Keratinocyte (primary cell): ENCODE measurements at regions not wholly inside any gene's neighbourhood (a gene's known extent, or its start where the extent isn't known, plus 50 kb on each side); places are given as distances from the start of the nearest gene placed in this dataset.
"Not testable (repeated sequence)": the region's sequence is repeated elsewhere in the genome, so short reads cannot be mapped to it uniquely, and the experiment has no call there.

Experiments
- DNase-seq: peaks from one replicate; pipeline ENCODE4 v3.0.0-alpha.2; 2011; ENCODE audit warnings: low read depth, missing footprints, low spot score
- FAIRE-seq: peaks from 2 replicates; lab custom pipeline; 2011; peaks lifted over from hg19 to GRCh38; lab: Jason Lieb, UNC
- H2AFZ ChIP-seq: 2 replicates; pipeline ENCODE4 v1.6.0; 2012; ENCODE audit warnings: low read length, control low read depth, inconsistent platforms; ENCODE audit not compliant: control insufficient read depth
- H3K27ac ChIP-seq: 2 replicates; pipeline ENCODE4 v1.5.1; 2011; ENCODE audit warnings: low read length; ENCODE audit not compliant: control insufficient read depth, insufficient read depth
- H3K27me3 ChIP-seq: 3 replicates; pipeline ENCODE4 v1.6.0; 2011; ENCODE audit warnings: low read length; ENCODE audit not compliant: control insufficient read depth, insufficient read depth; ENCODE audit errors: extremely low read depth
- H3K36me3 ChIP-seq, 2 experiments: 2 replicates in 1 of 2; 3 replicates in 1 of 2; pipeline ENCODE4 v1.5.1; 2011; ENCODE audit warnings: low read length in 2 of 2, mild to moderate bottlenecking in 1 of 2; ENCODE audit not compliant: control insufficient read depth in 2 of 2, insufficient read depth in 2 of 2; ENCODE audit errors: extremely low read depth in 1 of 2
- H3K4me1 ChIP-seq: 3 replicates; pipeline ENCODE4 v1.5.1; 2011; ENCODE audit warnings: low read length; ENCODE audit not compliant: control insufficient read depth, insufficient read depth; ENCODE audit errors: extremely low read depth
- H3K4me2 ChIP-seq: 3 replicates; pipeline ENCODE4 v1.6.0; 2011; ENCODE audit warnings: low read depth, low read length; ENCODE audit not compliant: control insufficient read depth, insufficient read depth; ENCODE audit errors: extremely low read depth
- H3K4me3 ChIP-seq, 3 experiments: fragments of 200-600 bp in 1 of 3; sonication (generic) in 1 of 3; 2 replicates in 2 of 3; 3 replicates in 1 of 3; pipeline ENCODE4 v1.5.1; 2011 to 2016; ENCODE audit warnings: low read length in 3 of 3, mild to moderate bottlenecking in 3 of 3, control low read depth in 2 of 3, inconsistent platforms in 1 of 3, low read depth in 1 of 3, mixed read lengths in 1 of 3, mixed run types in 1 of 3, moderate library complexity in 1 of 3; ENCODE audit not compliant: control insufficient read depth in 2 of 3, insufficient read depth in 2 of 3; ENCODE audit errors: extremely low read depth in 1 of 3
- H3K79me2 ChIP-seq: 2 replicates; pipeline ENCODE4 v1.6.0; 2012; ENCODE audit warnings: low read length; ENCODE audit not compliant: control insufficient read depth, insufficient read depth
- H3K9ac ChIP-seq: 3 replicates; pipeline ENCODE4 v1.6.0; 2011; ENCODE audit warnings: low read length; ENCODE audit not compliant: control insufficient read depth, insufficient read depth; ENCODE audit errors: extremely low read depth
- H3K9me1 ChIP-seq: 3 replicates; pipeline ENCODE4 v1.6.0; 2011; ENCODE audit warnings: low read length; ENCODE audit not compliant: control insufficient read depth, insufficient read depth; ENCODE audit errors: extremely low read depth
- H3K9me3 ChIP-seq: 2 replicates; pipeline ENCODE4 v1.5.1; 2012; ENCODE audit warnings: low read depth, low read length; ENCODE audit not compliant: control insufficient read depth
- H4K20me1 ChIP-seq: 3 replicates; pipeline ENCODE4 v1.6.0; 2011; ENCODE audit warnings: low read length; ENCODE audit not compliant: control insufficient read depth, insufficient read depth; ENCODE audit errors: extremely low read depth
- EZH2 ChIP-seq: IDR thresholded peaks from one replicate; pipeline ENCODE4 v1.6.1; 2012; ENCODE audit warnings: inconsistent platforms, mild to moderate bottlenecking, low read length, moderate library complexity
- dilution Hi-C: fragments of 300-500 bp; cut with MboI; formaldehyde crosslinking; loops from one replicate; pipeline ENCODE4 v1.7.0; 2020; ENCODE audit warnings: low sequenced_read_pairs; ENCODE audit not compliant: extremely low pct_ligation_motif_present
- TF ChIP-seq, protein P1 (sequence below), 3 experiments: IDR thresholded peaks in 1 of 3; conservative IDR thresholded peaks in 1 of 3; optimal IDR thresholded peaks in 1 of 3; 2 replicates in 2 of 3; 3 replicates in 1 of 3; pipeline versions ENCODE3 to v1.5.1; 2011; ENCODE audit warnings: low read length in 3 of 3, mild to moderate bottlenecking in 3 of 3, moderate library complexity in 2 of 3, control low read depth in 1 of 3, inconsistent platforms in 1 of 3; ENCODE audit not compliant: insufficient read depth in 2 of 3; ENCODE audit errors: extremely low read depth in 1 of 3

DNA sequence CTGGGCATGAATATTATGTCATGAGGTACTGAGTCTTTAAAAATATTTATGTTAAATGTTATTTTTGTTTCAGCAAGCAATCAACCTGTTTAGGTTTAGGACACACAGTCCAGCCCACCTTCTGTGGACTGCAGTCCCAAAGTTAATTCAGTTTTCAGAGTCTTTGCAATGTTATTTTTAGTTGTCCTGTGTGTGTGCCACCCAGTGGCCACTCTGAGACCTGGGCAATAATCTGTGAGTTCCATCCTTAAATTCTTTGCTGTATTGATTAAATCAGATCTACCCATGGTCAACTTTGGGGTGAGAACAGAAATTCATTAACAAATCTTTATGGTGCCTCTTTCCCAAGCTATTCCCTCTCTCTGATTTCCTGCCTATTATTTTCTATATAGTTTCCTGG, 415.1 kb downstream of the CCSER2 start:
- Histone ChIP-seq H3K27ac (no peak overlapping the region), H3K9me3 (no peaks in the 10 kb centered on the region), H3K4me2 (no peak overlapping the region), H3K4me3 (no peak overlapping the region), H2AFZ (no peak overlapping the region), H3K9ac (no peak overlapping the region), H3K4me1 (no peaks in the 10 kb centered on the region), H3K36me3 (no peaks in the 10 kb centered on the region), H4K20me1 (no peaks in the 10 kb centered on the region), H3K79me2 (no peaks in the 10 kb centered on the region), H3K27me3 (no peaks in the 10 kb centered on the region), H3K9me1 (no peaks in the 10 kb centered on the region)
- DNase-seq = no peak
- no peak for TF ChIP-seq EZH2
- TF ChIP-seq, protein P1, sequence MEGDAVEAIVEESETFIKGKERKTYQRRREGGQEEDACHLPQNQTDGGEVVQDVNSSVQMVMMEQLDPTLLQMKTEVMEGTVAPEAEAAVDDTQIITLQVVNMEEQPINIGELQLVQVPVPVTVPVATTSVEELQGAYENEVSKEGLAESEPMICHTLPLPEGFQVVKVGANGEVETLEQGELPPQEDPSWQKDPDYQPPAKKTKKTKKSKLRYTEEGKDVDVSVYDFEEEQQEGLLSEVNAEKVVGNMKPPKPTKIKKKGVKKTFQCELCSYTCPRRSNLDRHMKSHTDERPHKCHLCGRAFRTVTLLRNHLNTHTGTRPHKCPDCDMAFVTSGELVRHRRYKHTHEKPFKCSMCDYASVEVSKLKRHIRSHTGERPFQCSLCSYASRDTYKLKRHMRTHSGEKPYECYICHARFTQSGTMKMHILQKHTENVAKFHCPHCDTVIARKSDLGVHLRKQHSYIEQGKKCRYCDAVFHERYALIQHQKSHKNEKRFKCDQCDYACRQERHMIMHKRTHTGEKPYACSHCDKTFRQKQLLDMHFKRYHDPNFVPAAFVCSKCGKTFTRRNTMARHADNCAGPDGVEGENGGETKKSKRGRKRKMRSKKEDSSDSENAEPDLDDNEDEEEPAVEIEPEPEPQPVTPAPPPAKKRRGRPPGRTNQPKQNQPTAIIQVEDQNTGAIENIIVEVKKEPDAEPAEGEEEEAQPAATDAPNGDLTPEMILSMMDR (optimal IDR thresholded peaks at IDR 0.05 in 1 of 3, IDR thresholded peaks at IDR 0.05 in 1 of 3, conservative IDR thresholded peaks at IDR 0.05 in 1 of 3; ENCODE audit: extremely low read depth in 1 of 3, insufficient read depth in 2 of 3, low read length in 3 of 3) = peak; percentile 21 to 50 (median 34)
- no peak for FAIRE-seq
- dilution Hi-C loops = no loop called here

DNA sequence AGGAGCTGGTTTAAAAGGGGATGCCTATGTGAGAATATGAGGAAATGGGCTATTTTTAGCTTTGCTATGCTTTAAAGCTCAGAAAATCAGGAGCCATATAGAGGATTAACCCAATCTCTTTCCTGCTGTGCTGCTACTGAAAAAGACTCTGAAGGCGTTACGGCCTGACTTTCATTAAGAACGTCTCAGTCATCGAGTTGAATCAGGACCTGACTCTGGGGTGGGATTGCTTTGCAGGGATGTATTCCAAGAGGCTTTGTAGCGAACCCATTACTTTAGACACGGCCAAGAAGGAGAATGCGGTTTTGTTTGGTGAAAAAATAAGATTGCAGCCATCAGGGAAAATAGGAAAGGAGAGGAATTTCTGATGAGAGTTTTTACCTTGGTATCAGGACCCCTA, 426.9 kb downstream of the CCSER2 start:
- Histone ChIP-seq H3K9ac (no peak overlapping the region), H3K36me3 (no peaks in the 10 kb centered on the region), H3K4me3 (no peak overlapping the region), H3K9me1 (no peaks in the 10 kb centered on the region), H4K20me1 (no peaks in the 10 kb centered on the region), H3K4me2 (no peak overlapping the region), H3K9me3 (no peaks in the 10 kb centered on the region), H3K79me2 (no peaks in the 10 kb centered on the region), H2AFZ (no peak overlapping the region), H3K27ac (no peak overlapping the region), H3K4me1 (no peaks in the 10 kb centered on the region), H3K27me3 (no peaks in the 10 kb centered on the region)
- DNase-seq = no peak
- dilution Hi-C loops = no loop called here
- no peak for TF ChIP-seq EZH2
- TF ChIP-seq, protein P1 (optimal IDR thresholded peaks at IDR 0.05 in 1 of 3, IDR thresholded peaks at IDR 0.05 in 1 of 3, conservative IDR thresholded peaks at IDR 0.05 in 1 of 3; ENCODE audit: extremely low read depth in 1 of 3, insufficient read depth in 2 of 3, low read length in 3 of 3) = no peak
- no peak for FAIRE-seq

DNA sequence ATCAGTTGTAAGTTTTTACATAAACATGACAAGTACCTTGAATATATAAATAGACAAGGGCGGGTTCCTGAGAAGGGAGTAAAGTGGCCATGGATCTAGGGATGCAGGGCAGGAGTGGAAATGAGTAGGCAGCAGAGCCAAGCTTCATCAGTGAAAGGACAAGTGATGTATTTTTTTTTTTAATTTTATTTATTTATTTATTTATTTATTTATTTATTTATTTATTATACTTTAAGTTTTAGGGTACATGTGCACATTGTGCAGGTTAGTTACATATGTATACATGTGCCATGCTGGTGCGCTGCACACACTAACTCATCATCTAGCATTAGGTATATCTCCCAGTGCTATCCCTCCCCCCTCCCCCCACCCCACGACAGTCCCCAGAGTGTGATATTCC, 428.3 kb downstream of the CCSER2 start:
- H2AFZ ChIP-seq, H3K4me3 ChIP-seq, H3K4me1 ChIP-seq, H3K9me3 ChIP-seq, FAIRE-seq, H3K4me2 ChIP-seq, H4K20me1 ChIP-seq, H3K27ac ChIP-seq, H3K9ac ChIP-seq, H3K27me3 ChIP-seq, DNase-seq, dilution Hi-C loops, H3K36me3 ChIP-seq, H3K79me2 ChIP-seq, H3K9me1 ChIP-seq: not testable (repeated sequence)

DNA sequence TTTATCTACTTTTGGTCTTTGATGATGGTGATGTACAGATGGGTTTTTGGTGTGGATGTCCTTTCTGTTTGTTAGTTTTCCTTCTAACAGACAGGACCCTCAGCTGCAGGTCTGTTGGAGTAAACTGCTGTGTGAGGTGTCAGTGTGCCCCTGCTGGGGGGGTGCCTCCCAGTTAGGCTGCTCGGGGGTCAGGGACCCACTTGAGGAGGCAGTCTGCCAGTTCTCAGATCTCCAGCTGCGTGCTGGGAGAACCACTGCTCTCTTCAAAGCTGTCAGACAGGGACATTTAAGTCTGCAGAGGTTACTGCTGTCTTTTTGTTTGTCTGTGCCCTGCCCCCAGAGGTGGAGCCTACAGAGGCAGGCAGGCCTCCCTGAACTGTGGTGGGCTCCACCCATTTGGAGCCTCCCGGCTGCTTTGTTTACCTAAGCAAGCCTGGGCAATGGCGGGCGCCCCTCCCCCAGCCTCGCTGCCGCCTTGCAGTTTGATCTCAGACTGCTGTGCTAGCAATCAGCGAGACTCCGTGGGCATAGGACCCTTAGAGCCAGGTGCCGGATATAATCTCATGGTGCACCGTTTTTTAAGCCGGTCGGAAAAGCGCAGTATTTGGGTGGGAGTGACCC, 433.7 kb downstream of the CCSER2 start:
- dilution Hi-C loops, H2AFZ ChIP-seq, H3K4me2 ChIP-seq: not testable (repeated sequence)

More for the DNA sequence above, 433.7 kb downstream of the CCSER2 start:
- H3K9ac ChIP-seq, FAIRE-seq, H3K27me3 ChIP-seq, H3K9me1 ChIP-seq, H3K79me2 ChIP-seq, H3K9me3 ChIP-seq, H3K27ac ChIP-seq, H3K36me3 ChIP-seq, DNase-seq, H3K4me1 ChIP-seq, H4K20me1 ChIP-seq, H3K4me3 ChIP-seq: not testable (repeated sequence)
